ENCODE measurements at regions not wholly inside any gene's neighbourhood (a gene's known extent, or its start where the extent isn't known, plus 50 kb on each side); places are given as distances from the start of the nearest gene placed in this dataset.

- no TSS peak for BruUV-seq (replicated peaks)
- Histone ChIP-seq H3K4me2 (ENCODE audit: low read depth, low read length) (no peak overlapping the region), H3K9me1 (ENCODE audit: insufficient read depth, low read length) (no peaks in the 10 kb centered on the region), H4K91ac (ENCODE audit: insufficient read depth, low read depth, low read length) (no peak overlapping the region), H2BK20ac (ENCODE audit: low read depth, low read length) (no peak overlapping the region), H2AK5ac (ENCODE audit: low read depth, low read length) (no peak overlapping the region), H3K14ac (replicated peaks; ENCODE audit: low read depth, low read length) (no peak overlapping the region), H3K9me3 (ENCODE audit: control insufficient read depth, insufficient read depth, low read length) (no peaks in the 10 kb centered on the region), H3K23ac (ENCODE audit: low read depth, low read length) (no peak overlapping the region), H2BK120ac (ENCODE audit: low read depth, low read length) (no peak overlapping the region), H3K9ac (ENCODE audit: low read depth, low read length) (no peak overlapping the region), H2AK9ac (replicated peaks; ENCODE audit: low read depth, low read length, poor library complexity) (no peak overlapping the region), H4K5ac (ENCODE audit: low read depth, low read length) (no peak overlapping the region), H3K4me3 (ENCODE audit: insufficient read depth, low read depth, low read length) (no peak overlapping the region), H3K56ac (ENCODE audit: extremely low read depth, insufficient read depth, low read length) (no peak overlapping the region), H3K4ac (ENCODE audit: low read depth, low read length) (no peak overlapping the region), H4K8ac (ENCODE audit: low read depth in 2 of 2, low read length in 2 of 2) (no peak overlapping the region), H2AFZ (replicated peaks; ENCODE audit: low read length, poor library complexity) (no peak overlapping the region), H3K36me3 (ENCODE audit: control insufficient read depth, insufficient read depth, low read length) (no peaks in the 10 kb centered on the region), H4K20me1 (ENCODE audit: insufficient read depth, low read length) (no peaks in the 10 kb centered on the region), H3K27me3 (ENCODE audit: control insufficient read depth, insufficient read depth, low read length) (no peaks in the 10 kb centered on the region), H2BK15ac (ENCODE audit: low read depth, low read length) (no peak overlapping the region), H3K4me1 (ENCODE audit: control insufficient read depth, insufficient read depth, low read length) (no peaks in the 10 kb centered on the region), H3K79me1 (ENCODE audit: low read depth in 1 of 2, low read length in 2 of 2) (no peaks in the 10 kb centered on the region), H2BK5ac (ENCODE audit: low read depth, low read length, poor library complexity, severe bottlenecking) (no peak overlapping the region), H3K18ac (ENCODE audit: low read depth, low read length) (no peak overlapping the region), H3K27ac (ENCODE audit: insufficient read depth, low read length) (no peak overlapping the region)
- CTCF ChIA-PET = interaction anchor here (0.7 to 3.6 kb wide), 9 partner anchors 12 to 390 kb away, joined by 3 to 18 read pairs (median 4); no protein-coding TSS in a partner anchor
- in situ Hi-C loops (cut with MboI; ENCODE audit: low sequenced_read_pairs) = loop anchor here (10.0 kb wide), 2 partner anchors 119 to 379 kb away; no protein-coding TSS in a partner anchor
- DNase-seq = peak; percentile 59
- dilution Hi-C loops (cut with HindIII; ENCODE audit: low sequenced_read_pairs, unreplicated experiment) = no loop called here
- intact Hi-C loops (cut with micrococcal nuclease) = loop anchor here (1.0 to 10.0 kb wide), 4 partner anchors 123 to 1621 kb away; no protein-coding TSS in a partner anchor
- no CpG with 5 or more reads among the region's 2 CpGs for WGBS, 2 experiments (ENCODE audit: extremely low coverage in 2 of 2, insufficient read length in 1 of 2)
- TF ChIP-seq RAD21 (IDR thresholded peaks at IDR 0.05; ENCODE audit: low read length) = peak; percentile 47
- no peak for TF ChIP-seq MAZ (IDR thresholded peaks at IDR 0.05; ENCODE audit: borderline replicate concordance, low read depth, low read length)
- peak; percentile 52; the same call in 1 of the 2 replicates for TF ChIP-seq SMC3 (IDR thresholded peaks at IDR 0.05; ENCODE audit: low read depth, low read length)
- no peak for TF ChIP-seq RCOR1 (IDR thresholded peaks at IDR 0.05; ENCODE audit: insufficient replicate concordance, low read length)
- TF ChIP-seq CTCF (conservative IDR thresholded peaks at IDR 0.05; ENCODE audit: low read depth, low read length) = peak; percentile 54
- no peak for TF ChIP-seq MXI1 (IDR thresholded peaks at IDR 0.05; ENCODE audit: borderline replicate concordance, low read depth, low read length)
- no peak for TF ChIP-seq POLR2A (IDR thresholded peaks at IDR 0.05; ENCODE audit: low read depth, low read length)
- ATAC-seq (ENCODE audit: low read depth) = peak; percentile 65
- POLR2A ChIA-PET (ENCODE audit: unreplicated experiment) = no interaction called here
Observed at GRCh38 chr4:20305976-20306375, 54.3 kb downstream of the SLIT2 start.
